ENCODE measurements at regions not wholly inside any gene's neighbourhood (a gene's known extent, or its start where the extent isn't known, plus 50 kb on each side); places are given as distances from the start of the nearest gene placed in this dataset.
A peak's percentile ranks its signal among the peaks of the same experiment; 100 is the strongest.

GRCh38 chr6:14255916-14256315 lies 138.3 kb downstream of the CD83 start:
- H3K4me3 ChIP-seq, result no peak overlapping the region
- intact Hi-C loops (cut with DNase I), result no loop called here
- no peak for TF ChIP-seq POLR2AphosphoS5 (IDR thresholded peaks at IDR 0.05)
- TF ChIP-seq EP300 (IDR thresholded peaks at IDR 0.05), result no peak
- no peak for TF ChIP-seq POLR2A (IDR thresholded peaks at IDR 0.05; ENCODE audit: low read depth)
- no peak for TF ChIP-seq CTCF (IDR thresholded peaks at IDR 0.05)
- no peak overlapping the region for H3K27ac ChIP-seq (replicated peaks in 1 of 4)
- peak; percentile 72 for DNase-seq (ENCODE audit: extremely low spot score)
- no peaks in the 10 kb centered on the region for H3K36me3 ChIP-seq
- WGBS, result 90% methylated on average over 5 of the region's 6 CpGs
- peaks cover 0 to 7% (median 4%) of the 10 kb centered on the region in 4 donors for H3K9me3 ChIP-seq
- H3K27me3 ChIP-seq, result no peaks in the 10 kb centered on the region
- H3K4me1 ChIP-seq, result peaks cover 0 to 8% (median 5%) of the 10 kb centered on the region in 4 donors

GRCh38 chr6:14258117-14258516 lies 140.5 kb downstream of the CD83 start:
- peaks cover 0 to 9% (median 4%) of the 10 kb centered on the region in 4 donors for H3K9me3 ChIP-seq
- intact Hi-C loops (cut with DNase I), result no loop called here

GRCh38 chr6:14258695-14259593 lies 141.4 kb downstream of the CD83 start:
- 87% methylated on average over 12 of the region's 12 CpGs for WGBS
- Histone ChIP-seq H3K27ac (replicated peaks in 1 of 4) (no peak overlapping the region), H3K4me1 (peaks cover 0 to 8% (median 5%) of the 10 kb centered on the region in 4 donors), H3K27me3 (no peaks in the 10 kb centered on the region), H3K9me3 (peaks cover 0 to 16% (median 8%) of the 10 kb centered on the region in 4 donors), H3K36me3 (no peaks in the 10 kb centered on the region), H3K4me3 (no peak overlapping the region)
- intact Hi-C loops (cut with DNase I), result no loop called here
- peak; percentile 87 for DNase-seq (ENCODE audit: extremely low spot score)
- TF ChIP-seq CTCF (IDR thresholded peaks at IDR 0.05) (no peak), POLR2AphosphoS5 (IDR thresholded peaks at IDR 0.05) (no peak), POLR2A (IDR thresholded peaks at IDR 0.05; ENCODE audit: low read depth) (no peak), EP300 (IDR thresholded peaks at IDR 0.05) (no peak)

More at GRCh38 chr6:14258117-14258516, 140.5 kb downstream of the CD83 start:
- no peak overlapping the region for H3K27ac ChIP-seq (replicated peaks in 1 of 4)
- 40% methylated on average over 2 of the region's 2 CpGs for WGBS
- H3K36me3 ChIP-seq, result no peaks in the 10 kb centered on the region
- DNase-seq (ENCODE audit: extremely low spot score), result no peak
- TF ChIP-seq CTCF (IDR thresholded peaks at IDR 0.05) (no peak), POLR2AphosphoS5 (IDR thresholded peaks at IDR 0.05) (no peak), EP300 (IDR thresholded peaks at IDR 0.05) (no peak), POLR2A (IDR thresholded peaks at IDR 0.05; ENCODE audit: low read depth) (no peak)
- no peaks in the 10 kb centered on the region for H3K27me3 ChIP-seq
- peaks cover 0 to 8% (median 5%) of the 10 kb centered on the region in 4 donors for H3K4me1 ChIP-seq
- no peak overlapping the region for H3K4me3 ChIP-seq

- WGBS, result 82% methylated on average over 8 of the region's 8 CpGs
- Histone ChIP-seq H3K9me3 (peaks cover 0 to 23% (median 14%) of the 10 kb centered on the region in 4 donors), H3K4me3 (no peak overlapping the region), H3K36me3 (no peaks in the 10 kb centered on the region), H3K4me1 (peaks cover 0 to 8% (median 5%) of the 10 kb centered on the region in 4 donors), H3K27ac (replicated peaks in 1 of 4) (no peak overlapping the region), H3K27me3 (no peaks in the 10 kb centered on the region)
- DNase-seq (ENCODE audit: extremely low spot score), result no peak
- no peak for TF ChIP-seq POLR2AphosphoS5 (IDR thresholded peaks at IDR 0.05)
- no peak for TF ChIP-seq POLR2A (IDR thresholded peaks at IDR 0.05; ENCODE audit: low read depth)
- no peak for TF ChIP-seq CTCF (IDR thresholded peaks at IDR 0.05)
- no peak for TF ChIP-seq EP300 (IDR thresholded peaks at IDR 0.05)
- intact Hi-C loops (cut with DNase I), result no loop called here
Observed at GRCh38 chr6:14259594-14260152, 142.1 kb downstream of the CD83 start.
